ENCODE measurements at regions not wholly inside any gene's neighbourhood (a gene's known extent, or its start where the extent isn't known, plus 50 kb on each side); places are given as distances from the start of the nearest gene placed in this dataset.

GRCh38 chr9:90538566-90538965 is 104.1 kb downstream of the DIRAS2 start:
- no peak for TF ChIP-seq EZH2 (optimal IDR thresholded peaks at IDR 0.05; ENCODE audit: low read depth, low read length)
- no peak for TF ChIP-seq EZH2phosphoT487 (IDR thresholded peaks at IDR 0.05; ENCODE audit: low read length)
- TF ChIP-seq CTCF (IDR thresholded peaks at IDR 0.05; ENCODE audit: low read length), result no peak
- no peaks in the 10 kb centered on the region for H3F3A ChIP-seq (ENCODE audit: insufficient read depth, low read length)
- H3K27me3 ChIP-seq (replicated peaks; ENCODE audit: insufficient read depth, low read length), result no peaks in the 10 kb centered on the region
- no peak overlapping the region for H3K4me2 ChIP-seq (ENCODE audit: low read depth, low read length)
- H3K4me3 ChIP-seq (ENCODE audit: low read length), result no peak overlapping the region
- no peaks in the 10 kb centered on the region for H3K9me3 ChIP-seq (replicated peaks; ENCODE audit: insufficient read depth, low read length)
- H3K9me2 ChIP-seq (replicated peaks; ENCODE audit: insufficient read depth, low read length), result no peaks in the 10 kb centered on the region
- no peak overlapping the region for H3K27ac ChIP-seq (ENCODE audit: low read length)
- no peak for DNase-seq
- H3K79me2 ChIP-seq (ENCODE audit: low read length), result no peaks in the 10 kb centered on the region
- no peaks in the 10 kb centered on the region for H3K4me1 ChIP-seq (ENCODE audit: low read length)
- H4K20me1 ChIP-seq (ENCODE audit: insufficient read depth, low read length), result no peaks in the 10 kb centered on the region
- H3K9ac ChIP-seq (ENCODE audit: low read length), result no peak overlapping the region
- no peaks in the 10 kb centered on the region for H3K36me3 ChIP-seq (replicated peaks; ENCODE audit: insufficient read depth, low read length)
- no peak overlapping the region for H2AFZ ChIP-seq (ENCODE audit: low read length)

- no peak for DNase-seq
- Histone ChIP-seq H3K9me2 (replicated peaks; ENCODE audit: insufficient read depth, low read length) (no peaks in the 10 kb centered on the region), H3K27ac (ENCODE audit: low read length) (no peak overlapping the region), H2AFZ (ENCODE audit: low read length) (no peak overlapping the region), H3F3A (ENCODE audit: insufficient read depth, low read length) (no peaks in the 10 kb centered on the region), H3K79me2 (ENCODE audit: low read length) (no peaks in the 10 kb centered on the region), H3K4me3 (ENCODE audit: low read length) (no peak overlapping the region), H3K9me3 (replicated peaks; ENCODE audit: insufficient read depth, low read length) (no peaks in the 10 kb centered on the region), H3K4me2 (ENCODE audit: low read depth, low read length) (no peak overlapping the region), H4K20me1 (ENCODE audit: insufficient read depth, low read length) (no peaks in the 10 kb centered on the region), H3K27me3 (replicated peaks; ENCODE audit: insufficient read depth, low read length) (no peaks in the 10 kb centered on the region), H3K9ac (ENCODE audit: low read length) (no peak overlapping the region), H3K36me3 (replicated peaks; ENCODE audit: insufficient read depth, low read length) (no peaks in the 10 kb centered on the region), H3K4me1 (ENCODE audit: low read length) (no peaks in the 10 kb centered on the region)
- TF ChIP-seq EZH2 (optimal IDR thresholded peaks at IDR 0.05; ENCODE audit: low read depth, low read length) (no peak), EZH2phosphoT487 (IDR thresholded peaks at IDR 0.05; ENCODE audit: low read length) (no peak), CTCF (IDR thresholded peaks at IDR 0.05; ENCODE audit: low read length) (no peak)
Measured at GRCh38 chr9:90539286-90539685, 103.3 kb downstream of the DIRAS2 start.

- Histone ChIP-seq H2AFZ (ENCODE audit: low read length) (no peak overlapping the region), H3K9ac (ENCODE audit: low read length) (no peak overlapping the region), H3K79me2 (ENCODE audit: low read length) (no peaks in the 10 kb centered on the region), H3K27ac (ENCODE audit: low read length) (no peak overlapping the region), H3K27me3 (replicated peaks; ENCODE audit: insufficient read depth, low read length) (no peaks in the 10 kb centered on the region), H3F3A (ENCODE audit: insufficient read depth, low read length) (no peaks in the 10 kb centered on the region), H3K9me3 (replicated peaks; ENCODE audit: insufficient read depth, low read length) (no peaks in the 10 kb centered on the region), H3K4me2 (ENCODE audit: low read depth, low read length) (no peak overlapping the region), H3K4me1 (ENCODE audit: low read length) (no peaks in the 10 kb centered on the region), H3K36me3 (replicated peaks; ENCODE audit: insufficient read depth, low read length) (no peaks in the 10 kb centered on the region), H3K4me3 (ENCODE audit: low read length) (no peak overlapping the region), H3K9me2 (replicated peaks; ENCODE audit: insufficient read depth, low read length) (no peaks in the 10 kb centered on the region), H4K20me1 (ENCODE audit: insufficient read depth, low read length) (no peaks in the 10 kb centered on the region)
- no peak for TF ChIP-seq EZH2 (optimal IDR thresholded peaks at IDR 0.05; ENCODE audit: low read depth, low read length)
- TF ChIP-seq CTCF (IDR thresholded peaks at IDR 0.05; ENCODE audit: low read length), result no peak
- no peak for TF ChIP-seq EZH2phosphoT487 (IDR thresholded peaks at IDR 0.05; ENCODE audit: low read length)
- DNase-seq, result no peak
Measured at GRCh38 chr9:90540734-90541133, 101.9 kb downstream of the DIRAS2 start.
